Aorta (tissue), 5 donors: ENCODE measurements at regions not wholly inside any gene's neighbourhood (a gene's known extent, or its start where the extent isn't known, plus 50 kb on each side); places are given as distances from the start of the nearest gene placed in this dataset.

Experiments
- ATAC-seq: fragments of 200-7000 bp; cut with Tn5 transposase; one replicate; pipeline ENCODE4 v1.9.1; 2022; ENCODE audit warnings: moderate library complexity; ENCODE audit not compliant: low FRiP score
- DNase-seq, 2 donors: peaks; one replicate each; pipeline ENCODE4 v3.0.0-alpha.2; 2020
- H3K27ac ChIP-seq, 2 donors: one replicate each; pipeline ENCODE4 v1.5.1; 2013; ENCODE audit warnings: low read length in 2 of 2, mild to moderate bottlenecking in 2 of 2, moderate library complexity in 2 of 2, control low read depth in 1 of 2, inconsistent platforms in 1 of 2, low read depth in 1 of 2
- H3K27me3 ChIP-seq, 2 donors: one replicate each; pipeline ENCODE4 v1.6.1; 2013; ENCODE audit warnings: control low read depth in 1 of 2, low read length in 1 of 2, mild to moderate bottlenecking in 1 of 2, moderate library complexity in 1 of 2; ENCODE audit not compliant: insufficient read depth in 2 of 2, control insufficient read depth in 1 of 2
- H3K36me3 ChIP-seq, 2 donors: one replicate each; pipeline ENCODE4 v1.6.1; 2013; ENCODE audit warnings: control low read depth in 1 of 2, low read length in 1 of 2, mild to moderate bottlenecking in 1 of 2; ENCODE audit not compliant: insufficient read depth in 2 of 2, control insufficient read depth in 1 of 2
- H3K4me1 ChIP-seq, 2 donors: one replicate each; pipeline ENCODE4 v1.6.1; 2013; ENCODE audit warnings: low read length in 2 of 2, control low read depth in 1 of 2, mild to moderate bottlenecking in 1 of 2, moderate library complexity in 1 of 2; ENCODE audit not compliant: insufficient read depth in 2 of 2, control insufficient read depth in 1 of 2
- H3K4me3 ChIP-seq, 2 donors: one replicate each; pipeline ENCODE4 v1.5.1; 2013; ENCODE audit warnings: low read length in 2 of 2, control low read depth in 1 of 2, mild to moderate bottlenecking in 1 of 2
- H3K9me3 ChIP-seq: one replicate; pipeline ENCODE4 v1.6.1; 2013; ENCODE audit warnings: mild to moderate bottlenecking, low read length; ENCODE audit not compliant: control insufficient read depth
- WGBS, 2 donors: extraction: QIAGEN DNeasy Blood & Tissue Kit; methylation state at CpG; one replicate each; pipeline ENCODE4 v1.1.7; 2013; 5-methylcytosine and 5-hydroxymethylcytosine counted together
- intact Hi-C, 2 donors: fragments of 100-400 bp; cut with DNase I; formaldehyde crosslinking; loops; one replicate each; pipeline versions ENCODE4 v1.14.2 to v1.15.0; 2022
- donor health status: healthy with polysubstance abuse.
- donor health status: Bipolar disorder and iron deficiency.
- donor health status: DM: no; HTN: no; CAD: no.
- donor health status: DM: no; HTN: no; CAD: no.
- donor health status: DM: yes; HTN: yes; CAD: no.

- intact Hi-C loops, result no loop called here
- Histone ChIP-seq H3K27ac (no peak overlapping the region), H3K9me3 (no peaks in the 10 kb centered on the region), H3K36me3 (no peaks in the 10 kb centered on the region), H3K4me3 (no peak overlapping the region), H3K4me1 (no peaks in the 10 kb centered on the region), H3K27me3 (no peaks in the 10 kb centered on the region)
- 74 to 77% methylated on average over 9 of the region's 9 CpGs for WGBS, 2 donors
- no peak for ATAC-seq
- no peak for DNase-seq
Observed at GRCh38 chr3:181457190-181457589, 254.5 kb upstream of the SOX2 start.

- H3K4me1 ChIP-seq, result no peaks in the 10 kb centered on the region
- H3K36me3 ChIP-seq, result no peaks in the 10 kb centered on the region
- 19 to 33% methylated on average over 1 of the region's 1 CpG for whole genome bisulfite sequencing, 2 donors
Observed at GRCh38 chr3:181455276-181455675, 256.4 kb upstream of the SOX2 start.

GRCh38 chr3:181454451-181455027, 257.2 kb upstream of the SOX2 start:
- ATAC-seq (peak; percentile 23), DNase-seq (no peak)
- intact Hi-C loops, result no loop called here
- no peaks in the 10 kb centered on the region for H3K27me3 ChIP-seq
- H3K4me3 ChIP-seq, result no peak overlapping the region
- WGBS, 2 donors, result 71 to 80% methylated on average over 6 of the region's 6 CpGs
- no peaks in the 10 kb centered on the region for H3K36me3 ChIP-seq
- H3K27ac ChIP-seq, result no peak overlapping the region
- no peaks in the 10 kb centered on the region for H3K4me1 ChIP-seq
- no peaks in the 10 kb centered on the region for H3K9me3 ChIP-seq

More at GRCh38 chr3:181455276-181455675, 256.4 kb upstream of the SOX2 start:
- H3K4me3 ChIP-seq, result no peak overlapping the region
- ATAC-seq (no peak), DNase-seq (no peak)
- H3K27ac ChIP-seq, result no peak overlapping the region
- intact Hi-C loops, result no loop called here
- no peaks in the 10 kb centered on the region for H3K27me3 ChIP-seq
- no peaks in the 10 kb centered on the region for H3K9me3 ChIP-seq

GRCh38 chr3:181446741-181447140, 265.0 kb upstream of the SOX2 start:
- Histone ChIP-seq H3K4me1 (no peaks in the 10 kb centered on the region), H3K27me3 (no peaks in the 10 kb centered on the region), H3K4me3 (no peak overlapping the region), H3K27ac (no peak overlapping the region), H3K36me3 (no peaks in the 10 kb centered on the region), H3K9me3 (no peaks in the 10 kb centered on the region)
- DNase-seq (no peak), ATAC-seq (no peak)
- WGBS, 2 donors, result 71 to 72% methylated on average over 2 of the region's 2 CpGs
- intact Hi-C loops, result no loop called here

GRCh38 chr3:181442066-181442465, 269.7 kb upstream of the SOX2 start:
- no peaks in the 10 kb centered on the region for H3K4me1 ChIP-seq
- 80 to 84% methylated on average over 3 of the region's 3 CpGs for WGBS, 2 donors
- H3K9me3 ChIP-seq, result no peaks in the 10 kb centered on the region
- ATAC-seq (no peak), DNase-seq (no peak)
- no peak overlapping the region for H3K27ac ChIP-seq
- intact Hi-C loops, result no loop called here
- H3K4me3 ChIP-seq, result no peak overlapping the region
- H3K36me3 ChIP-seq, result no peaks in the 10 kb centered on the region
- H3K27me3 ChIP-seq, result no peaks in the 10 kb centered on the region

- intact Hi-C loops, result no loop called here
- DNase-seq (no peak), ATAC-seq (no peak)
- Histone ChIP-seq H3K27ac (no peak overlapping the region), H3K36me3 (no peaks in the 10 kb centered on the region), H3K27me3 (no peaks in the 10 kb centered on the region), H3K9me3 (peaks cover 2% of the 10 kb centered on the region), H3K4me3 (no peak overlapping the region), H3K4me1 (no peaks in the 10 kb centered on the region)
- WGBS, 2 donors, result 76% methylated on average over 4 of the region's 4 CpGs
Observed at GRCh38 chr3:181432992-181433391, 278.7 kb upstream of the SOX2 start.

- DNase-seq (no peak), ATAC-seq (no peak)
- Histone ChIP-seq H3K9me3 (peaks cover 2% of the 10 kb centered on the region), H3K27me3 (no peaks in the 10 kb centered on the region), H3K27ac (no peak overlapping the region), H3K4me1 (no peaks in the 10 kb centered on the region), H3K4me3 (no peak overlapping the region), H3K36me3 (no peaks in the 10 kb centered on the region)
- intact Hi-C loops, result no loop called here
- WGBS, 2 donors, result 49 to 62% methylated on average over 4 of the region's 4 CpGs
Observed at GRCh38 chr3:181431748-181432147, 280.0 kb upstream of the SOX2 start.

- DNase-seq, result no peak
- Histone ChIP-seq H3K4me3 (no peak overlapping the region), H3K27me3 (no peaks in the 10 kb centered on the region), H3K4me1 (no peaks in the 10 kb centered on the region), H3K36me3 (no peaks in the 10 kb centered on the region), H3K9me3 (no peaks in the 10 kb centered on the region), H3K27ac (no peak overlapping the region)
- intact Hi-C loops, result no loop called here
- ATAC-seq, result no peak
- WGBS, 2 donors, result 30 to 34% methylated on average over 3 of the region's 3 CpGs
Observed at GRCh38 chr3:181425074-181425473, 286.7 kb upstream of the SOX2 start.

GRCh38 chr3:181418233-181418632, 293.5 kb upstream of the SOX2 start:
- Histone ChIP-seq H3K36me3 (no peaks in the 10 kb centered on the region), H3K27ac (no peak overlapping the region), H3K4me1 (no peaks in the 10 kb centered on the region), H3K27me3 (no peaks in the 10 kb centered on the region), H3K4me3 (no peak overlapping the region), H3K9me3 (no peaks in the 10 kb centered on the region)
- no peak for DNase-seq
- intact Hi-C loops, result no loop called here
- WGBS, 2 donors, result 24 to 26% methylated on average over 1 of the region's 1 CpG
- ATAC-seq, result no peak
